G401 (cell line): ENCODE measurements at regions not wholly inside any gene's neighbourhood (a gene's known extent, or its start where the extent isn't known, plus 50 kb on each side); places are given as distances from the start of the nearest gene placed in this dataset.

Source experiments
- DNase-seq: peaks from one replicate; pipeline ENCODE4 v3.0.0-alpha.2; 2015; ENCODE audit warnings: low spot score
- in situ Hi-C: cut with HindIII; loops from 2 replicates; pipeline ENCODE4 v1.10.0; 2016; ENCODE audit warnings: low sequenced_read_pairs, mixed read lengths

DNA sequence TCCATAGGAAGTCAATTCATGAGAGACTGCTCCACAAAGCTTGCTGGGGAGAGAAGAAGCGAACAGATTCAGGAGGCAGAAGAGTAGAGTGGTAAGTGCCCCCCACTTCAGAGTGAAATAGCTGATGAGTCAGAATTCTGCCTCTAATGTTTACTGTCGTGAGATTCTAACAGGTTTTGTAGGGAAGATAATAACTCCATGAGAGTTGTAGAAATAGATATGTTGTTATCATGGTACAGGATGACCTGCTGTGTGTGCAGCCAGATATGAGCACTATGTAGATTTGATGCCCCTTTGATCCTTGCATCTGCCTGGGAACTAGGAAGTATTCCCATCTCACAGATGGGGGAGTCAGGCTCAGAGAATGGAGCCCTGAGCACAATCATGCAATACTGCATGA is 502.4 kb upstream of the CDH11 start:
- DNase-seq, result no peak
- in situ Hi-C loops, result no loop called here

- in situ Hi-C loops, result no loop called here
- DNase-seq, result no peak
These were observed 501.0 kb upstream of the CDH11 start for GRCh38 chr16:65622871-65623270.

DNA sequence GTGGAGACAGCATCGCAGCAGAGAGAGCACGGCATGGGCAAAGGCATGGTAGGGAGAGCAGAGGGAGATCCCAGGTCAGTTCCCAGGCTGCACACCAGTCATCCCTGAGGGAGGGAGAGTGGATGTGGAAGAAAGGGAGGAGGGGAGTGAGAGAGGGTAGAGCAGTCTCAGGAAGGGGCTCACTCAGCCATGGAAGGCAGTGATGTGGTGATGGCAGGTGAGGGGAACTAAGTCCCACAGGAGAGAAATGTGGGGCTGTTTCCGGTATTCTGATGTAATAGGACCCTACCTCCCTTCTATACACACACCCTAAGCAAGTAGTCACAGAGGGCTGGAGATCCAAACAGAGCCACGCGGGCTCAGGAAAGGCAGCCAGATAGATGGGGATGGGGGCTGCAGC is 500.3 kb upstream of the CDH11 start:
- DNase-seq, result no peak
- in situ Hi-C loops, result no loop called here

DNA sequence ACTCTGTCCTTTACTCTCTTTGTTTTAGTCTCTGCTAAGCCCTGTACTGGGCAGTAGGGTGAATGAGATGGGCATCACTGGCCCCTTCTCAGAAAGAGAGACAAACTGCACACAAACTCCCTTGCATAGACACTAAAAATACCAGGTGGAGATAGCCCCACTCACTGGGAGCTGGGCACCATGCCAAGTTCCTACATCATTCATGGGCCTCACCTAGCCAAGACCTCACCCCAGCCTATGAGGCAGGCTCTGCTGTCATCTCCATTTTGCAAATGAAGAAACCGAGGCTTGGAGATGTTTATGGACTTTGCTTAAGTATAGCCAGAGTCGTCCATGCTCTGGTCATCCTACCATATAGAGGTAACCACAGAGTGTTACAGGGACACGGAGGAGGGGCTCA is 499.8 kb upstream of the CDH11 start:
- no peak for DNase-seq
- in situ Hi-C loops, result no loop called here

- in situ Hi-C loops, result no loop called here
- DNase-seq, result no peak
These were observed 497.7 kb upstream of the CDH11 start for GRCh38 chr16:65619606-65620005.

DNA sequence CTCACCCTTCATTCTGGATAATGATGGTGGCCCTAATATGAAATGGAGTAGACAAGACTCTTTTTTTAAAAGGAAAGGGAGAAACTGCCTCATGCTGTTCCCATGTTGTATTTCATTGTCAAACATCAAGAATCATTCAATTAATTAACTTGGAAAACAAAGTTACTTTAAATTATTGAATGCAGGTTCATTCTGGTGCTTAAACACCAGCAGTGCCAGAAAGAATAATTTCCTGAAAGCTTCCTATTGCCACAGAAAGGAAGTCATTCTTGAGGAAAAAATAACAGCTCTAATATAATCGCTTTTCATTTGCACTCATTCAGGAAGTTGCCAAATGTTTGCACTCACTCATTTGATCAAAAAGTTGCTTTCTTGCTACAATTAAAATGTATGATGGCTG is 497.1 kb upstream of the CDH11 start:
- in situ Hi-C loops, result no loop called here
- DNase-seq, result no peak

DNA sequence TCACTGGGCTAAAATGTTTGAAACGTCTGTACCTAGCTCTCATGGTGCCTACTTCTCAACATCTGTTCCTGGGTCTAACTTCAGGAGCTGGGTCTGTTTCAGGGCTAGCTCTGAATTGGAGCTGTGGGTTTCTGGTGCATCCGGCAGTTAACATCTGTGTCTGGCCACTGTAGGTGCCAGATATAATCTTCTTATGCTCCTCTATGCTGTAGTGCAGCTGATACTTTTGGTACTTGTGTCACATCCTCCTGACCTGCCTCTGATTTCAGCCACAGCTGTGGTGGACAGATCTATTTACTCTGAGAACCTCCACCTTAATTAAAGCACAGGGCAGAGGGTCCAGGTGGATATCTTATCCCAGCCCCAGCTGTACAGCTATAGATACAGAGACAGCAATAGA is 496.5 kb upstream of the CDH11 start:
- in situ Hi-C loops, result no loop called here
- DNase-seq, result no peak

- in situ Hi-C loops, result no loop called here
- DNase-seq, result no peak
These were observed 495.6 kb upstream of the CDH11 start for GRCh38 chr16:65617421-65617820.

- no peak for DNase-seq
- in situ Hi-C loops, result no loop called here
These were observed 486.6 kb upstream of the CDH11 start for GRCh38 chr16:65608455-65608854.

DNA sequence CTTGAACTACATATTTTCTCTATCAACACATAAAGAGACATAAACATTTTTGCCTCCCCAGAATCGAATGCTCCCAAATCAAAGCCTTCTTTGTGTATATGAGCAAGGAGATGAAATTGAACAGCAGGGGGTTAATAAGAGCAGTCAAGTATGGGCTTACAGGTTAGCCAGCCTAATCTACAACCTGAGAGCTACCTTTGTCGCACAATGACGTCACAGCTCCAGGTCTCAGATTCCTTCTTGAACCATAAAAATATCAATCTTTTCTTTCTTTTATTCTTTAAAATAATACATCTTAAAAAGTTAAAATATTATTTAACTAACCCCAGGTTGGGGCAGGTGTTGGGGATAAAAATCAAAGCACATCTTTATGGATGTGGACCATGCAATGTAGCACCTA is 482.9 kb upstream of the CDH11 start:
- in situ Hi-C loops, result no loop called here
- DNase-seq, result no peak

DNA sequence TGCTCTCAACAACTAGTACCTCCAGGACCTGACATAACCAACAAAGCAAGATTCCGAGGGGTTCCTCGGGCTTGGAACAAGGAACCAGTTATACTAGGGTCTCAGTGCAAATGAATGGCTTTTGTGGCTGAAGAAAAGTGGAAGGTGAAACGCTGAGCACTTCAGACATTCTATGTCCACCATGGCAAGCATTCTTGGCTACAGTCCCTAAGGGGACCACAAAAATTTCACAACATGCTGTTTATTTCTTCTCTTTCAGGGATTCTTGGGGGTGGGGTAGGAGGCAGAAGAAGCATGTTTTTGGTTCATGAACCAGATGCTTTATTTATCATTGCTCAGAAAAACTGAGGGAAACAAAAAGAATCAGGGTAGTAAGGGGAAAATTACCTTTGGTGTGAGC is 479.9 kb upstream of the CDH11 start:
- DNase-seq, result no peak
- in situ Hi-C loops, result no loop called here

DNA sequence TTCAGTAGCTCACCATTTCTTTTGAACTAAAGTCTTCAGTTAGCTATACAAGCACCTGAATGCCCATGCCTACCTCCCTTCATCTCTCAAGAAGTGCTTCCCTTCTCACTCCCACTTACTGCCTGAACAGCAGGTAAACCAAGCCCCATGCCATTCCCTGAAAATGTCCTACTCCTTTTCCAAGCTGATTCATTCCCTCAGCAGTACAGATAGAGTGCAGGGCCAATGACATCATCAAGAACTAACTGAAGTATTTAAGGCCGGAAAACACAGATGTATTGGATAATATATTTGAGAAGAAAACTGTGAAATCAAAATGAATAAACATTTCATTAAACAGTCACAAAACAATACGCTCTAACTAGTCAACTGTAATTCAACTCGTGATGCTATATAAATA is 478.8 kb upstream of the CDH11 start:
- DNase-seq, result no peak
- in situ Hi-C loops, result no loop called here

DNA sequence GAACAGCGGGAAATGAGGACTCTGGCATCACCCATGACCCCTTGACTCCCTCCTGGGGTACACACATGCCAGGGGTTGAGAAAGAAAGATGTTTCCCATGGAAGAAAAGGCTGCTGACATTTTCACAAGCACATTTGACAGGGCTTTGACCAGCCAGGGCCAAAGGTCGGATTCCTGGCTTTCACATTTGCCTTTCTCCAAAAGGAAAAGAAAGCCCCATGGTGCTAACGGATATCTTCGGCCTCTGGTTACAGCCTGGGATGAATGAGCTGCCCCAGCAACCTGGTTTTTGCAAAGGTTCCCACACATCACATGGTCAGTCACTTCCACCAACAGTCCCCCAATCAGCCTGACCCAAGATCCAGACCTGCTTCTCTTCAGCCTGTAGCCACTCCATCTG is 478.2 kb upstream of the CDH11 start:
- in situ Hi-C loops, result no loop called here
- DNase-seq, result no peak

DNA sequence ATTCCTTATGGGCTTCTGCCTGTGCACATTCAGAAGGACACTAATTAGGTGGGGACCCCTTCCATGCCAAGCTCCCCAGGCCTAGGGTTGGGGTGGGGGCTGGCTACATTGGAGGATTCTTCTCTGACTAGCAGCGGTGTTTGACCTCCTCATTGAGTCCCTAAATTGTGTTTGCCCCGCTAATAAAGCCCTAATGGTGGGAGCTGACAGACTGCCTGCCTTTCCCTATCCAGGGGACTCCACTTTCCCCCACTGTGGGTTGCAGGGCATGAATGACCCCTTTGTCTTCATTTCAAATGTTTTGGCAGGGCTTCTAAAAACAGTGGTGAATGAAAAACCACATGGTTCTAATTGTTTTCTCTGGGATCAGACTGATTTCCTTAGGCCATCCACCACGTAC is 476.8 kb upstream of the CDH11 start:
- in situ Hi-C loops, result no loop called here
- no peak for DNase-seq

DNA sequence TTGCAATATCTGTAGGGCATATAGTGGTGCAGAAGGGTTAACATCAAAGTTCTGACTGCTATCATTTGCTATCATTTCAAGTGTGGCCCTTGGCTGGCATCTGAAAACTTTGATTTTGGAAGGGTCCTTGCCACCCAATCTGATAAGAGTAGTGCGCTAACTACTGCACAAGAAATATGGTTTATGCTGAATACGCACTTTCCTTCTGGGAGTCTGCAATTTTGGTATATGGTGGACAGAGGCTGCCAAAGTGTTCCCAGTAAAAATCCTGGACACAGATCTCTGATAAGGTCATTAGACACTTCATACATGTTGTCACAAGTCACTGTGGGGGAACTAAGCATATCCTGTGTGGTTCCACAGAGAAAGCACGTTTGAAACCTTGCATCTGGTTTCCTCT is 461.6 kb upstream of the CDH11 start:
- DNase-seq, result no peak
- in situ Hi-C loops, result no loop called here

DNA sequence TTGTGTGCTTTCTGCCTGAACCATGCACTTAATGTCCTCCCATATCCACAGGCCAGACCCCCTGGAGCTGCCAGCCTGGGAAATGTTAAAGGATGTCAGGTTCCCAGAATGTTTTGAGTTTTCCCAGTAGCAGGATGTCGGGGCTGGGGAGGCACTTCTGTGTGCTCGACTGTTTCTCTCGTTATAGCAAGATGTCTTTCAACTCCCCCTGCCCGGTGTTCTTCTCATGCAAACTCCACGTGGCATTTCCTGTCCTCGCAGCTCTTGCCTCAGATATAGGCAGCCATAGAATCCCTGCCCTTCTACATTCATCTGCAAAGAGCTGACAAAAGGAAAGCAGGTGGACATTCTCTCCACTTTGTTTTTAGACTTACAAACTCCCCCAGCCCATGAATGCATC is 457.2 kb upstream of the CDH11 start:
- in situ Hi-C loops, result no loop called here
- no peak for DNase-seq

DNA sequence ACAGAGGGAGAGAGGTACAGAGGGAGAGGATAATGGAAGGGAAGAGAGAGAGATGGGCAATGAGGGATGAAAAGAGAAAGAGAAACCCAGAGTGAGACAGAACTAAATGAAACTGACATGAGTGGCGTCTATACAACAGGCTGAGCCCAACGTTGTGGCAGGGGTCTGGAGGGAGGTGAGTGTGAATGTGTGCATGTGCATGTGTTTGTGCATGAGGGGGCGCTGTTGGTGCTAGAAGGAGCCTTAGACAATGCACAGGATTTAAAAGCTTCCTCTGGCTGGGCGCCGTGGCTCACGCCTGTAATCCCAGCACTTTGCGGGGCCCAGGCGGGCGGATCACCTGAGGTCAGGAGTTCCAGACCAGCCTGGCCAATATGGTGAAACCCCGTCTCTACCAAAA is 454.8 kb upstream of the CDH11 start:
- no peak for DNase-seq
- in situ Hi-C loops, result no loop called here

GRCh38 chr16:65576139-65576538 is 454.3 kb upstream of the CDH11 start:
- DNase-seq, result no peak
- in situ Hi-C loops, result no loop called here

DNA sequence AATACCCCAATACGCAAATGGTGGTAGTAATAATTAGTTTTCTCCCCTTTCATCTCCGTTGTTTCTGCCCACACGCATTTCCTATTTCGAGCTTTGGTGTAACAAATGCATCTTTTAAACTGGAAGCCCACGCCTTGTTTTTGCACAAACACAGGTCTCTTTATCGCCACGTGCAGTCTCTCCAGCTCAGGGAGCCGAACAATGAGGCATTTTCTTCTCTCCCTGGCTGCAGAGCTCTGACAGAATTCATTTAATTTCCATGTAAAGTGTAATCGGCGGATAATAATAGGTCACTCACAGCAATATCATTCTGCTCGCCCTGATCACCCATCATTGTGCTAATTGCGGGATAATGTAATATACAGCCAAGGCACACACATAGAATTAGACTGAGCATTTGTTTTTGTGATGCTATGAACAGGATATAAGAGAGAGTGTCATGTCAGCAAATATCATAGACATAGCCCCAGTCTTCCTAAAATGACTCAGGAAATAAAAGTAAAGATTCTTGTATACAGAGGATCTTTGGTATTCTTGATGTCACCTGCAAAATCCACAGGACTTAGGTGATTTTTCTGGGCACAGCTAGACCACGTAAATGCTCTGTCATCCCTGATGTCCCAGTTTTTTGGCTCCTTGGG is 452.6 kb upstream of the CDH11 start:
- no peak for DNase-seq
- in situ Hi-C loops, result no loop called here

DNA sequence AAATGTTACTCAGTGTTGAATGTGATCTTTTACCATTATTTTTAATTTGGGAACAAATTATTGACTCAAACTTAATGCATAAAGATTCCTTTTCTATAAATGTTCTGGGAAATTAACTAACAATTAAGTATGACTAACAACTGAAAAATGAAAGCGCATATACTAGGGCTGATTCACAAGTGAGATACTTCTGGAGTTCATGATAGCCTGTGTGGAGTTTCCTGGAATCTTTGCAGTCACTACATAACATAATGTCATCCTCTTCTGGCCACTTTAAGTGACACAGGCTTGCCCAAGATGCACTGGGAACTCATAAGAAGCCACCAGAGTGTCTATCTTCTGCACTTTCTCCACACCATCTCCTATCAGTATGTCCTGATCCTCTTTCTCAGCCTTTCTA is 450.3 kb upstream of the CDH11 start:
- in situ Hi-C loops, result no loop called here
- DNase-seq, result no peak

GRCh38 chr16:65570261-65570660 is 448.4 kb upstream of the CDH11 start:
- in situ Hi-C loops, result no loop called here
- DNase-seq, result no peak

DNA sequence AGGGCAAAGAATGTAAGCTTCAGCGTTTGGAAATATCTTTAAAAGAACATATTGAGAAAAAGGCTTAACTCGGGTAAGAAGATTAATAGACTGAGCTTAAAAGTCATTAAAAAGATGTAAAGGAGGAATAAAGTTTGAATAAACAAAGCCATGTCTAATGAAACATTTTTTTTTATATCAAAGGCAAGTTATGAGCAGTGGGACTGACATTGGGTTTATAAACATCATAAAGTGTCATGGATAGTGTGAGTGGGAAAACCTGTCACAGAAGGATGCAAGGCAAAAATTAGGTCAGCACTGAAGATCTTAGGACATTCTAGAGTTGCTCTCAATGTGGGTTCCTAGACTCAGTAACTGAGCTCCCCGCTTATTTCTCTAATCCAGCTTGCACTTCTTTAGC is 438.0 kb upstream of the CDH11 start:
- DNase-seq, result no peak
- in situ Hi-C loops, result no loop called here
